ENCODE measurements at regions not wholly inside any gene's neighbourhood (a gene's known extent, or its start where the extent isn't known, plus 50 kb on each side); places are given as distances from the start of the nearest gene placed in this dataset.
"Not testable (repeated sequence)": the region's sequence is repeated elsewhere in the genome, so short reads cannot be mapped to it uniquely, and the experiment has no call there.

- intact Hi-C loops (cut with micrococcal nuclease; ENCODE audit: unreplicated experiment); H3K4me2 ChIP-seq (ENCODE audit: low read depth, low read length); FAIRE-seq; H4K20me1 ChIP-seq (ENCODE audit: insufficient read depth, low read length); H3K9me3 ChIP-seq (ENCODE audit: low read length); BruUV-seq (replicated peaks); in situ Hi-C loops (cut with HindIII; ENCODE audit: extremely low pct_ligation_motif_present, low pct_unique_long_range_greater_than_20kb); CTCF ChIA-PET (ENCODE audit: low intra/inter-chr PET ratio, low total read pairs); ATAC-seq; H3K9ac ChIP-seq (ENCODE audit: insufficient read depth, low read depth, low read length); H3K36me3 ChIP-seq (replicated peaks in 1 of 2; ENCODE audit: control insufficient read depth in 1 of 2, insufficient read depth in 2 of 2, low read length in 2 of 2); H3K79me2 ChIP-seq (ENCODE audit: insufficient read depth, low read length); POLR2A ChIA-PET; H3K4me3 ChIP-seq (replicated peaks in 1 of 3; ENCODE audit: insufficient read depth in 1 of 3, low read depth in 2 of 3, low read length in 3 of 3); H3K27ac ChIP-seq (ENCODE audit: extremely low read length, insufficient read depth, low read length); H3K27me3 ChIP-seq (ENCODE audit: control insufficient read depth in 1 of 2, insufficient read depth in 2 of 2, low read length in 2 of 2); H2AFZ ChIP-seq (ENCODE audit: low read length); DNase-seq (ENCODE audit: low spot score): not testable (repeated sequence)
- WGBS (ENCODE audit: low lambda C conversion rate), result 94% methylated on average over 12 of the region's 12 CpGs
- H3K4me1 ChIP-seq (ENCODE audit: insufficient read depth, low read length), result peaks cover 21% of the 10 kb centered on the region
Measured at GRCh38 chr17:30726734-30727133, 97.8 kb downstream of the CRLF3 start.

GRCh38 chr17:30726310-30726709 lies 98.2 kb downstream of the CRLF3 start:
- WGBS (ENCODE audit: low lambda C conversion rate), result 98% methylated on average over 9 of the region's 9 CpGs
- H3K27ac ChIP-seq (ENCODE audit: extremely low read length, insufficient read depth, low read length); FAIRE-seq; H3K36me3 ChIP-seq (replicated peaks in 1 of 2; ENCODE audit: control insufficient read depth in 1 of 2, insufficient read depth in 2 of 2, low read length in 2 of 2); POLR2A ChIA-PET; ATAC-seq; intact Hi-C loops (cut with micrococcal nuclease; ENCODE audit: unreplicated experiment); DNase-seq (ENCODE audit: low spot score); CTCF ChIA-PET (ENCODE audit: low intra/inter-chr PET ratio, low total read pairs); H3K9me3 ChIP-seq (ENCODE audit: low read length); in situ Hi-C loops (cut with HindIII; ENCODE audit: extremely low pct_ligation_motif_present, low pct_unique_long_range_greater_than_20kb); BruUV-seq (replicated peaks); H3K4me2 ChIP-seq (ENCODE audit: low read depth, low read length); H2AFZ ChIP-seq (ENCODE audit: low read length); H3K27me3 ChIP-seq (ENCODE audit: control insufficient read depth in 1 of 2, insufficient read depth in 2 of 2, low read length in 2 of 2); H3K4me3 ChIP-seq (replicated peaks in 1 of 3; ENCODE audit: insufficient read depth in 1 of 3, low read depth in 2 of 3, low read length in 3 of 3); H3K9ac ChIP-seq (ENCODE audit: insufficient read depth, low read depth, low read length); H4K20me1 ChIP-seq (ENCODE audit: insufficient read depth, low read length); H3K79me2 ChIP-seq (ENCODE audit: insufficient read depth, low read length): not testable (repeated sequence)
- H3K4me1 ChIP-seq (ENCODE audit: insufficient read depth, low read length), result peaks cover 21% of the 10 kb centered on the region

- DNase-seq (ENCODE audit: low spot score); FAIRE-seq; H3K27ac ChIP-seq (ENCODE audit: extremely low read length, insufficient read depth, low read length); H3K9ac ChIP-seq (ENCODE audit: insufficient read depth, low read depth, low read length); POLR2A ChIA-PET; H3K4me2 ChIP-seq (ENCODE audit: low read depth, low read length); BruUV-seq (replicated peaks); H2AFZ ChIP-seq (ENCODE audit: low read length); H3K79me2 ChIP-seq (ENCODE audit: insufficient read depth, low read length); H3K4me3 ChIP-seq (replicated peaks in 1 of 3; ENCODE audit: insufficient read depth in 1 of 3, low read depth in 2 of 3, low read length in 3 of 3); H3K27me3 ChIP-seq (ENCODE audit: control insufficient read depth in 1 of 2, insufficient read depth in 2 of 2, low read length in 2 of 2); H4K20me1 ChIP-seq (ENCODE audit: insufficient read depth, low read length); ATAC-seq; in situ Hi-C loops (cut with HindIII; ENCODE audit: extremely low pct_ligation_motif_present, low pct_unique_long_range_greater_than_20kb); intact Hi-C loops (cut with micrococcal nuclease; ENCODE audit: unreplicated experiment); H3K36me3 ChIP-seq (replicated peaks in 1 of 2; ENCODE audit: control insufficient read depth in 1 of 2, insufficient read depth in 2 of 2, low read length in 2 of 2); CTCF ChIA-PET (ENCODE audit: low intra/inter-chr PET ratio, low total read pairs); H3K9me3 ChIP-seq (ENCODE audit: low read length): not testable (repeated sequence)
- peaks cover 12% of the 10 kb centered on the region for H3K4me1 ChIP-seq (ENCODE audit: insufficient read depth, low read length)
- WGBS (ENCODE audit: low lambda C conversion rate), result 95% methylated on average over 9 of the region's 11 CpGs
Measured at GRCh38 chr17:30724034-30724650, 100.3 kb downstream of the CRLF3 start.

- DNase-seq (ENCODE audit: low spot score); in situ Hi-C loops (cut with HindIII; ENCODE audit: extremely low pct_ligation_motif_present, low pct_unique_long_range_greater_than_20kb); intact Hi-C loops (cut with micrococcal nuclease; ENCODE audit: unreplicated experiment); ATAC-seq; H4K20me1 ChIP-seq (ENCODE audit: insufficient read depth, low read length); POLR2A ChIA-PET; H3K4me2 ChIP-seq (ENCODE audit: low read depth, low read length); BruUV-seq (replicated peaks); CTCF ChIA-PET (ENCODE audit: low intra/inter-chr PET ratio, low total read pairs); H3K4me3 ChIP-seq (replicated peaks in 1 of 3; ENCODE audit: insufficient read depth in 1 of 3, low read depth in 2 of 3, low read length in 3 of 3); FAIRE-seq; H2AFZ ChIP-seq (ENCODE audit: low read length); H3K79me2 ChIP-seq (ENCODE audit: insufficient read depth, low read length); H3K4me1 ChIP-seq (ENCODE audit: insufficient read depth, low read length); H3K27ac ChIP-seq (ENCODE audit: extremely low read length, insufficient read depth, low read length); H3K9me3 ChIP-seq (ENCODE audit: low read length); H3K27me3 ChIP-seq (ENCODE audit: control insufficient read depth in 1 of 2, insufficient read depth in 2 of 2, low read length in 2 of 2); H3K36me3 ChIP-seq (replicated peaks in 1 of 2; ENCODE audit: control insufficient read depth in 1 of 2, insufficient read depth in 2 of 2, low read length in 2 of 2); H3K9ac ChIP-seq (ENCODE audit: insufficient read depth, low read depth, low read length): not testable (repeated sequence)
- WGBS (ENCODE audit: low lambda C conversion rate), result 87% methylated on average over 7 of the region's 12 CpGs
Measured at GRCh38 chr17:30722114-30722780, 102.2 kb downstream of the CRLF3 start.
